COLO829 (cell line): ENCODE measurements at regions not wholly inside any gene's neighbourhood (a gene's known extent, or its start where the extent isn't known, plus 50 kb on each side); places are given as distances from the start of the nearest gene placed in this dataset.
"Not testable (repeated sequence)": the region's sequence is repeated elsewhere in the genome, so short reads cannot be mapped to it uniquely, and the experiment has no call there.

Experiments
- DNase-seq: peaks from one replicate; pipeline ENCODE4 v3.0.0; 2012; ENCODE audit warnings: low spot score

GRCh38 chr20:39983655-39984054 lies 705.4 kb downstream of the MAFB start:
- no peak for DNase-seq

DNA sequence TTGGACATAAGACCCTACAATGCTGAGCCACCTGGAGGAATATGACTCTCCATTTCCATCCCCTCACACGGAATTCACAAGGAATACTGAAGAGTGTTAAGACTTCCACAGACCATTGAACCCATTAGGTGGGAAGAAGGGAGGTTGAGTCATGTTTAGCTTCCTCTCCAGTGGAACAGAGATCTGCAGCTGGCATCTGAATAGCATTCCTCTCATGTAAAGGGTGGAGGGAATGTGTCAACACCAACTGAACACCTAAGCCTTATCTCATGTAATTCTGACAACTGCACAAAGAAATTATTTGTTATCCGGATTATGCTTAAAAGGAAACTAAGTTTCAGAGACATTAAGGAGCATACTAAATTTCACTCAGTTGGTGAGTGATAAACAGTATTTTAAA lies 705.9 kb downstream of the MAFB start:
- no peak for DNase-seq

GRCh38 chr20:39974966-39975501 lies 714.0 kb downstream of the MAFB start:
- no peak for DNase-seq

DNA sequence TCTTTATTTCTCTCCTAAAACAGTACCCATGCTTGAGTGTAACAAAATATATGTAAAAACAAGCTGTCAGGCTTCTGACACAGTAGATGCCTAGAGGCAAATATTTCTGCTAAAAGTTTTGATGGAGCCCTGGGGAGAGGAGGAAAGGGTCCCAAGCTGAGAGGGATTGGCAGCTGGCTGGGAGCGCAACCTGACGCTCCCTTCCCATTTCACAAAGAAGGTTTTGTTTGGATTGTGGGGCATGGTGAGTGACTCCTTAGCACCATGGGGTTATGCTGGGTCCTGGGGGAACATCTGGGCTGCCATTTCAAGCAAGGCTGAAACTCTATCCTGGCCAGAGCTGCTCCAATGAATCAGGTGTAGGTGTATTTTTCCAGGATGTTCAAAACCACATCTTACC lies 720.5 kb downstream of the MAFB start:
- no peak for DNase-seq

DNA sequence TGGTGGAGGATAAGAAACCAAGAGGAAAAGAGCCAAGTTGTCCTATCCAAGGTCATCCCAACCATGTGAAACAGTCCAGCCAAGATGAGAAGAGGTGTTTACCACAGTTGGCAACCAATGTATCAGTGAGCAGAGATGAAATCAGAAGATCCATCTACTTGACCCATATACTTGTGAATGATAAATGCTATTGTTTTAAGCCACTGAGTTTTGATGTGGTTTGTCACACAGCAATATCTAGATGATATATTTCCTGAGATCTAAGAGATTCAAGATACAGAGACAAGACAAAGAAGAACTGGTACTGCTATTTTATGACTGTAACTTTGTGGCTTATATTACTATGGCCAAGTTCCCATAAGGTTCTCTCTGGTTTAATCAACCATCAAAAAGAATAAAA lies 721.2 kb downstream of the MAFB start:
- DNase-seq = no peak

DNA sequence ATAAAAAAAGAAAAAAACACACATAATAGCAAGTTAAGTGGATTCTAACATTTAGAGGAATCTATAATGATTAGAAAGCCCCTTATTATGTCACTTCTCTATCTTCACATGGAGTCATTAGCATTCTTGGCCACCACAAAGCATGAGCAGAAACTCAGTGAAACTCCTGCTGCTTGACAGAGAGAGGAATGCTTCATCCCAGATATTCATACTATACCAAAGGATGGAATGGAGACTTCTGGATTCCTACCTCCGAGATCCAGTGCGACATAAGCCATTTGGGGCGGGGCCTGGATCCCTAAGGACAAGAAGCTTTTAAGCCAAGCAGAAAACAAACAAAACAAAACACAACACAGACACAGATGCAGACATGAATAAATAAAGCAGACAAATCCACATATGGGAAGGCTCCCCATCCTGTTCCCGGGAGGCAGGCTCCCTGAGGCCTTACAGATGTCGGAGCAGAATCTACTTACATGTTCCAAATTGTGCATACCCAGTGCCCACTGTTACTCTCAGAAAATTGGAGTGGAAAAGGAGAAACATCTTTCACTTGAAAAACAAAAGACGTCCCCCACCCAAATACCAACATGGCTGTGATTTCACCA lies 727.3 kb downstream of the MAFB start:
- DNase-seq = no peak

- no peak for DNase-seq
These were observed 728.3 kb downstream of the MAFB start for GRCh38 chr20:39960522-39961428.

DNA sequence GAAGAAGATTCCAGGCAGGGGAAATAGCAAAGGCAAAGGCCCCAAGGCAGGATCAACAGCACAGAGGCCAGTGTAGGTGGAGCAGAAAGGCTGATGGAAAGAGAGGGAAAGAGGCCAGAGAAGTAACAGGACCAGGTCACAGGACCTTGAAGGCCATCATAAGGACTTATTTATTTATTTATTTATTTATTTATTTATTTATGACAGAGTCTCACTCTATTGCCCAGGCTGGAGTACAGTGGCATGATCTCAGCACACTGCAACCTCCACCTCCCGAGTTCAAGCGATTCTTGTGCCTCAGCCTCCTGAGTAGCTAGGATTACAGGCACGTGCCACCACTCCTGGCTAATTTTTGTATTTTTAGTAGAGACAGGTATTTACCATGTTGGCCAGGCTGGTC lies 731.1 kb downstream of the MAFB start:
- DNase-seq = not testable (repeated sequence)

- DNase-seq = no peak
These were observed 734.4 kb downstream of the MAFB start for GRCh38 chr20:39954621-39955020.

DNA sequence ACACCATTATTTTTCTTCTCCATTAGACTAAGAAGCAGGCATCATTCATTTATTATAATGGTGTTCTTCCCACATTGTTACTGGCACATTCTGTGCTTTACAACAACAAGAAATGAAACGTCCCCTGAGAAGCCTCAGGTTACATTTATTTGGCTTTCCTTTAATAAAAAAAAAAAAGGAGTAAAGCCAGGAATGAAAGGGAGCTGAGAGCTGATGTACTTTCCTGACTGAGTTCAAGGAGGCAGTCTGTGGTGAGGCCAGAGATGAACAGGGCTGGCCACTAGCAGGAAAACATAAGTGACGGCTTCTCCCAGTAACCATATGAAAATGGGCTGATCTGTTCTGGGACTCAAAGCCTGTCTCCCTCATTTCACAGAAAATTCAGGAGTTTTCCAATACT lies 742.1 kb downstream of the MAFB start:
- DNase-seq = no peak

GRCh38 chr20:39946053-39946810 lies 742.8 kb downstream of the MAFB start:
- no peak for DNase-seq

- no peak for DNase-seq
These were observed 744.2 kb downstream of the MAFB start for GRCh38 chr20:39944861-39945260.

- no peak for DNase-seq
These were observed 745.7 kb downstream of the MAFB start for GRCh38 chr20:39943336-39943735.

GRCh38 chr20:39941245-39941644 lies 747.8 kb downstream of the MAFB start:
- DNase-seq = no peak

GRCh38 chr20:39939241-39939865 lies 749.7 kb downstream of the MAFB start:
- no peak for DNase-seq

DNA sequence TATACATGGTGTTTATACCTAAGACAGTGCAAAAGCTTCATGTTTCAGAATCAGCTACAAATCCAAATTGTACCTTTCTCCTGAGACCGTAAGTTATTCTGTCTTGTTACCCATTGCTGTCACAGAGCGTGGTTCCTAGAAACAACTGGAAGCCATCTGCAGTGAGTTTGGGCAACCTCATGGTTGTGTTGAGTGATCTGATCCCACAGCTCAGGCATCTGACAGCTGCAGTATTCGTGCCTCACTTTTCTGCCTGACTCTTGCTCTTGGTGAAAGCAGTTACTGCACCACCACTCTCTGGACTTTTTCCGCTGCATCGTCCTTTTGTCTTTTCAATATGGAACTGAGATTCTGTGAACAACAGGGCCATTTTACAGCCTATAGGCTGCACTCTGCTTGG lies 752.6 kb downstream of the MAFB start:
- DNase-seq = no peak

- no peak for DNase-seq
These were observed 753.1 kb downstream of the MAFB start for GRCh38 chr20:39935901-39936300.

- DNase-seq = no peak
These were observed 772.7 kb downstream of the MAFB start for GRCh38 chr20:39916236-39916765.

DNA sequence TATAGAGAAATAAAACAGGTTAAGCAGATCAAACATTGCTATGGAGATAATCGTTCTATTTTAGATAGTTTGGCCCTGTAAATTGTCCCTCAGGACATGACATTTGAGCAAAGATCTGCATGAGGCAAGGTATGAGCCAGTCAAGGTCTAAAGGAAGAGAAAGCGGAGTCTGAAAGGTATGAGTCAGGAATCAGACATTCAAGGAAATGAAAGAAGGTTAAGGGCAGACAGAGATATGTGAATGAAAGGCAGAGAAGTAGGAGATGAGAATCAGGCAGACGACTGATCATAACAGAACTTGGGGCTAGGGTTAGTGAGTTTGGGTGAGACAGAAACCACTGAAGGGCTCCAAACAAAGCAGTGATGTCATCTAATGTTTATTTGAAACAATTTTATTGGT lies 775.8 kb downstream of the MAFB start:
- DNase-seq = no peak

DNA sequence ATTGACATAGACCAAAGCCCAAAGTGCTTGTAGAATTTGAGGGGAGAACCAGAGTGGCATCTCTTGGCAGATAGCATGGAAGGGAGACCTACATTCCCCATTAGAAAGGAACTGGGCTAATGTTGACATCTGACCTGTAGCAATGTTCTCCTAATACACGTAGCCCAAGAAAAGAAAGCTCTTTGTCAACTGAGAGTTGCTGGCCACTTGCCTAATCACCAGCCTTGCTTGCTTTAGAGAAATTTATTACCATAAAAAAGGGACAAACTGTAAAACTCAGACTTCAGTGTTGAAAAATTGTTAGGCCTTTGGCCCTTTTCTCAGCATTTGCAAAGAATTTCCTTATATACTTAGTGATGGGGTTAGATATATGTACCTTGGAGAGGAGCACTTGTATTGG lies 777.5 kb downstream of the MAFB start:
- DNase-seq = no peak

DNA sequence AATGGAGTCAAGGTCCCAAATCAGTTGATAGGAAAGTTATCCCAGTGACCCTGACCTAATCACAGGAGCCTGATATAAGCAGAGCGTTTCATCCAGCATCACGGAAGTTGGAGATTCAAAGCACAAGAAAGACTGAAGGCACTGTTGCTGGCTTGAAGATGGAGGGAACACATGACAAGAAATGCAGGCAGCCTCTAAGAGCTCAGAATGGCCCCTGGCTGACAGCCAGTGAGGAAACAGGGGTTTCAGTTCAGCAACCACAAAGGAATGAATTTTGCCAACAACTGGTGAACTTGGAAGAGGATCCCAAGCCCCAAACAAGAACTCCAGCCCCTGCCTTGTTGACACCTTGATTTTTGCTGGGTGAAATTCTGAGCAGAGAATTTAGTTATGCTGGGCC lies 778.5 kb downstream of the MAFB start:
- DNase-seq = no peak

GRCh38 chr20:39909447-39909846 lies 779.6 kb downstream of the MAFB start:
- DNase-seq = no peak
